Natural killer cell (primary cell): ENCODE measurements at regions not wholly inside any gene's neighbourhood (a gene's known extent, or its start where the extent isn't known, plus 50 kb on each side); places are given as distances from the start of the nearest gene placed in this dataset.

ENCODE experiments used
- ATAC-seq, 3 donors: fragments of 150-1000 bp in 2 of 3; fragments of 200-7000 bp in 1 of 3; cut with Tn5 transposase; 1 replicate in 1 of 3; 2 replicates in 2 of 3; pipeline ENCODE4 v1.10.0; 2021; ENCODE audit warnings: mild to moderate bottlenecking in 2 of 3, moderate library complexity in 2 of 3
- DNase-seq, 2 donors: peaks; one replicate each; pipeline versions ENCODE4 v3.0.0 to v3.0.0-alpha.2; 2013 to 2021; ENCODE audit warnings: mixed read lengths in 1 of 2
- H3K27ac ChIP-seq: one replicate; pipeline ENCODE4 v1.5.1; 2013; ENCODE audit warnings: mild to moderate bottlenecking, low read length
- H3K27me3 ChIP-seq: one replicate; pipeline ENCODE4 v1.6.1; 2013; ENCODE audit warnings: low read length; ENCODE audit not compliant: control insufficient read depth, insufficient read depth
- H3K36me3 ChIP-seq: one replicate; pipeline ENCODE4 v1.6.1; 2013; ENCODE audit warnings: low read length; ENCODE audit not compliant: control insufficient read depth, insufficient read depth
- H3K4me1 ChIP-seq: one replicate; pipeline ENCODE4 v1.6.1; 2013; ENCODE audit warnings: low read length; ENCODE audit not compliant: control insufficient read depth, insufficient read depth
- H3K4me3 ChIP-seq: one replicate; pipeline ENCODE4 v1.5.1; 2013; ENCODE audit warnings: low read length
- H3K9me3 ChIP-seq: one replicate; pipeline ENCODE4 v1.6.1; 2013; ENCODE audit warnings: low read length; ENCODE audit not compliant: control insufficient read depth, insufficient read depth
- H3K27ac Mint-ChIP-seq, 2 donors: one replicate each; pipeline ENCODE4 v1.8.0; 2022; ENCODE audit warnings: mild to moderate bottlenecking in 2 of 2, mixed read lengths in 2 of 2, moderate library complexity in 1 of 2
- H3K27me3 Mint-ChIP-seq, 2 donors: one replicate each; pipeline ENCODE4 v1.8.0; 2022; ENCODE audit warnings: low read depth in 2 of 2, mixed read lengths in 2 of 2
- H3K36me3 Mint-ChIP-seq: one replicate; pipeline ENCODE4 v1.8.0; 2022; ENCODE audit warnings: mixed read lengths
- H3K4me1 Mint-ChIP-seq, 2 donors: one replicate each; pipeline ENCODE4 v1.8.0; 2022; ENCODE audit warnings: mixed read lengths in 2 of 2
- H3K4me3 Mint-ChIP-seq: one replicate; pipeline ENCODE4 v1.8.0; 2022; ENCODE audit warnings: mild to moderate bottlenecking, moderate library complexity, mixed read lengths
- H3K9me3 Mint-ChIP-seq, 2 donors: one replicate each; pipeline ENCODE4 v1.8.0; 2022; ENCODE audit warnings: mixed read lengths in 2 of 2
- CTCF ChIP-seq: fragments of 200-600 bp; IDR thresholded peaks from one replicate; pipeline ENCODE4 v1.8.0; 2022; ENCODE audit warnings: antibody characterized with exemption
- WGBS: methylation state at CpG from one replicate; pipeline ENCODE4 v1.1.7; 2013; ENCODE audit warnings: missing lambda C conversion rate; ENCODE audit not compliant: insufficient coverage; 5-methylcytosine and 5-hydroxymethylcytosine counted together
- intact Hi-C: fragments of 100-400 bp; cut with micrococcal nuclease; formaldehyde crosslinking; loops from one replicate; pipeline ENCODE4 v1.14.2; 2022

- DNase-seq (no peak), ATAC-seq (no peak)
- H3K27me3 ChIP-seq, result no peaks in the 10 kb centered on the region
- Mint-ChIP-seq H3K4me1 (no peaks in the 10 kb centered on the region), H3K27ac (no peak overlapping the region), H3K27me3 (no peaks in the 10 kb centered on the region), H3K4me3 (no peak overlapping the region), H3K9me3 (peaks cover 15 to 16% of the 10 kb centered on the region in 2 donors), H3K36me3 (peaks cover 6% of the 10 kb centered on the region)
- peaks cover 16% of the 10 kb centered on the region for H3K9me3 ChIP-seq
- no peak overlapping the region for H3K4me3 ChIP-seq
- no peak overlapping the region for H3K27ac ChIP-seq
- intact Hi-C loops, result no loop called here
- no peaks in the 10 kb centered on the region for H3K36me3 ChIP-seq
- TF ChIP-seq CTCF, result no peak
- no peaks in the 10 kb centered on the region for H3K4me1 ChIP-seq
- WGBS, result 83% methylated on average over 5 of the region's 5 CpGs
Observed at GRCh38 chr2:194603429-194603828, 1053.6 kb upstream of the SLC39A10 start.

- intact Hi-C loops, result no loop called here
- 85% methylated on average over 4 of the region's 5 CpGs for WGBS
- no peak overlapping the region for H3K4me3 ChIP-seq
- H3K4me1 ChIP-seq, result no peaks in the 10 kb centered on the region
- Mint-ChIP-seq H3K4me3 (no peak overlapping the region), H3K9me3 (peaks cover 15 to 16% of the 10 kb centered on the region in 2 donors), H3K27me3 (no peaks in the 10 kb centered on the region), H3K27ac (no peak overlapping the region), H3K36me3 (peaks cover 6% of the 10 kb centered on the region), H3K4me1 (no peaks in the 10 kb centered on the region)
- no peak for TF ChIP-seq CTCF
- DNase-seq (no peak), ATAC-seq (no peak)
- no peaks in the 10 kb centered on the region for H3K36me3 ChIP-seq
- H3K27ac ChIP-seq, result no peak overlapping the region
- H3K27me3 ChIP-seq, result no peaks in the 10 kb centered on the region
- peaks cover 16% of the 10 kb centered on the region for H3K9me3 ChIP-seq
Observed at GRCh38 chr2:194602750-194603149, 1054.3 kb upstream of the SLC39A10 start.

DNA sequence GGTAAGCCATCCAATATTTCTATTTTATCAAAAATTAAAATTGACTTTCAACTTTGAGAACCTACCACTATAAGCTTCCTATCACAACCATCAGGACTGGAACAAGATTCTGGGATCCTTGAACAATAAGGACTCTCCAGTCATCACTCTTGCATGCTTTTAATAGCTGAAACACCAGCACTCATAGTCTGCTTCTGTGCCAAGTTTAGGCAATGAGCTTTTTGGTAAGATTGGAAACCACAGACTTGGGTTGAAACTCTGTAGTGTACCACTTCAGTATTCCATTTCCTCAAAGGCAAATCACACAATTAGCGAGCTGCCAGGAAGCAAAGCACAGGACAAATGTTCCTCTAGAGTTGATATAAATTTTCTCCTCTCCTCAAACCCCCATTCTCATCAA is 1065.8 kb upstream of the SLC39A10 start:
- Histone ChIP-seq H3K27ac (no peak overlapping the region), H3K9me3 (peaks cover 3% of the 10 kb centered on the region), H3K4me1 (no peaks in the 10 kb centered on the region), H3K4me3 (no peak overlapping the region), H3K27me3 (no peaks in the 10 kb centered on the region), H3K36me3 (no peaks in the 10 kb centered on the region)
- no peak for DNase-seq
- Mint-ChIP-seq H3K4me1 (no peaks in the 10 kb centered on the region), H3K27me3 (no peaks in the 10 kb centered on the region), H3K9me3 (peaks cover 8 to 23% of the 10 kb centered on the region in 2 donors), H3K4me3 (no peak overlapping the region), H3K27ac (no peak overlapping the region), H3K36me3 (no peaks in the 10 kb centered on the region)
- intact Hi-C loops, result no loop called here
- 60% methylated on average over 1 of the region's 1 CpG for WGBS
- no peak for ATAC-seq
- no peak for TF ChIP-seq CTCF

- H3K27me3 Mint-ChIP-seq, result no peaks in the 10 kb centered on the region
- no peak for TF ChIP-seq CTCF
- ATAC-seq (no peak), DNase-seq (no peak)
- intact Hi-C loops, result no loop called here
- H3K4me1 Mint-ChIP-seq, result no peaks in the 10 kb centered on the region
- H3K36me3 Mint-ChIP-seq, result no peaks in the 10 kb centered on the region
- H3K9me3 Mint-ChIP-seq, result peaks cover 9 to 14% of the 10 kb centered on the region in 2 donors
- H3K4me1 ChIP-seq, result no peaks in the 10 kb centered on the region
- no peaks in the 10 kb centered on the region for H3K36me3 ChIP-seq
- no peak overlapping the region for H3K4me3 Mint-ChIP-seq
- WGBS, result 100% methylated on average over 1 of the region's 1 CpG
- no peaks in the 10 kb centered on the region for H3K9me3 ChIP-seq
- H3K27ac ChIP-seq, result no peak overlapping the region
- no peak overlapping the region for H3K4me3 ChIP-seq
- no peak overlapping the region for H3K27ac Mint-ChIP-seq
- H3K27me3 ChIP-seq, result no peaks in the 10 kb centered on the region
Observed at GRCh38 chr2:194587739-194588270, 1069.2 kb upstream of the SLC39A10 start.
